Transverse colon (tissue), 4 donors: ENCODE measurements at regions not wholly inside any gene's neighbourhood (a gene's known extent, or its start where the extent isn't known, plus 50 kb on each side); places are given as distances from the start of the nearest gene placed in this dataset.
A peak's percentile ranks its signal among the peaks of the same experiment; 100 is the strongest.

Experiments used
- DNase-seq: peaks from one replicate; pipeline ENCODE4 v3.0.0-alpha.2; 2019
- H3K27ac ChIP-seq, 4 donors: fragments of 200-600 bp; sonication (generic); 2 replicates each; pipeline ENCODE4 v1.5.1; 2016 to 2018; ENCODE audit warnings: inconsistent platforms in 4 of 4
- H3K27me3 ChIP-seq: fragments of 200-600 bp; sonication (generic); 2 replicates; pipeline ENCODE4 v1.5.1; 2017; ENCODE audit warnings: inconsistent platforms
- H3K36me3 ChIP-seq, 4 donors: fragments of 200-600 bp; sonication (generic); 2 replicates each; pipeline ENCODE4 v1.5.1; 2017 to 2019; ENCODE audit warnings: inconsistent platforms in 4 of 4
- H3K4me1 ChIP-seq, 4 donors: fragments of 200-600 bp; sonication (generic); 2 replicates each; pipeline ENCODE4 v1.5.1; 2017 to 2020; ENCODE audit warnings: inconsistent platforms in 4 of 4
- H3K4me3 ChIP-seq, 4 donors: fragments of 200-600 bp; sonication (generic); 1 replicate in 1 of 4; 2 replicates in 3 of 4; pipeline versions ENCODE4 v1.5.1 to v1.6.1; 2017 to 2019; ENCODE audit warnings: inconsistent platforms in 4 of 4
- H3K9me3 ChIP-seq, 2 donors: fragments of 200-600 bp; sonication (generic); 2 replicates each; pipeline ENCODE4 v1.5.1; 2017 to 2019; ENCODE audit warnings: inconsistent platforms in 2 of 2
- EP300 ChIP-seq: sonication (generic); formaldehyde crosslinking; IDR thresholded peaks from one replicate; pipeline ENCODE4 v1.6.1; 2017; ENCODE audit warnings: antibody characterized with exemption, low read depth
- POLR2A ChIP-seq: fragments of 450-650 bp; IDR thresholded peaks from one replicate; pipeline ENCODE4 v1.6.1; 2016; ENCODE audit warnings: antibody characterized with exemption, mild to moderate bottlenecking, moderate library complexity
- POLR2AphosphoS5 ChIP-seq, 3 donors: sonication (generic); formaldehyde crosslinking; IDR thresholded peaks; one replicate each; pipeline ENCODE4 v1.6.1; 2016; ENCODE audit warnings: antibody characterized with exemption in 3 of 3
- WGBS, 2 donors: methylation state at CpG; one replicate each; pipeline ENCODE4 v1.1.5; 2018; ENCODE audit warnings: low coverage in 1 of 2; 5-methylcytosine and 5-hydroxymethylcytosine counted together
- in situ Hi-C, 4 donors: fragments of 200-750 bp; cut with MboI; loops; one replicate each; pipeline versions ENCODE4 v1.15.0 to v1.15.1; 2017; ENCODE audit warnings: low sequenced_read_pairs in 3 of 4, low pct_ligation_motif_present in 1 of 4, low pct_unique_long_range_greater_than_20kb in 1 of 4
- intact Hi-C: fragments of 100-400 bp; cut with DNase I; formaldehyde crosslinking; loops from one replicate; pipeline ENCODE4 v1.15.1; 2023; ENCODE audit warnings: low total_unique reads
- TF ChIP-seq, protein P1 (sequence below), 5 experiments: fragments of 200-600 bp in 3 of 5; fragments of 450-650 bp in 2 of 5; sonication (generic) in 3 of 5; IDR thresholded peaks; 1 replicate in 2 of 5; 2 replicates in 3 of 5; pipeline ENCODE4 v1.5.1; 2016 to 2017; ENCODE audit warnings: antibody characterized with exemption in 5 of 5, inconsistent platforms in 3 of 5, mild to moderate bottlenecking in 2 of 5, moderate library complexity in 1 of 5

DNA sequence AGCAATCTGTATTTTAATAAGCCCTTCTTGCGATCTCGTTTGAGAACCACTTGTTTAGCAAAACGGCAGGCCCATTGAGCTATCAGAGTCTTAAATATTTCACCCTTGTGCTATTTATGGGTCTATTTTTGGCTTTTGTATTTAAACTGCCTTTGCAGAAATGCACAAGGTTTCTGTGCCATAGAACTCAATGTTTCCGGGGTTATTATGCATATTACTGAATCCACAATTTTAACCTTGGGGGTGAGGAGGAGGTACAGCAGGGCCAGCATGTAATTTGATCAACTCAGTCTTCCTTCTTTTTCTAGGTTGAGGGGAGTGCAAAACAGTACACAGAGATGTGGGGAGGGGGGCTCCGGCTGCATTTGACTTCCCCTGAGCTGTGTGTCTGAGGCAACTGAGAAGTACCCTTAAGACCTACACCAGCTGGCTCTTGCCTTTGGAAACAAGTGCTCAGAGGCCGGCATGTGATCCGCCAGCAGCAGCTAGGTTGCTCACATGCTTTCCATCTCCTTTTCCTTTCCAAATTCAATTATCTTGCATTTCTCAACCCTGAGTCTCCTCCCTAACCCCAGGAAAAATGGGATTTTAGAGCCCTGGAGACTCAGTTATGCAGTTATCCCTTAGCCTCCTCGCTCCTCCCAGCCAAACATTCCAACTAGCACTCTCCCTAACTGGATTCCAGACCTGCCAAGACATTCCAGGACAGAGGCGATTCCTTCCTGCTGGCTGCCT is 103.0 kb downstream of the HNRNPLL start:
- intact Hi-C loops: no loop called here
- Histone ChIP-seq H3K27me3 (no peaks in the 10 kb centered on the region), H3K36me3 (no peaks in the 10 kb centered on the region), H3K27ac (peak overlapping the region in 3 of 4 donors; percentile 52 to 73 (median 58)), H3K4me3 (no peak overlapping the region), H3K9me3 (peaks cover 0 to 9% of the 10 kb centered on the region in 2 donors), H3K4me1 (peaks cover 0 to 19% (median 1%) of the 10 kb centered on the region in 4 donors)
- in situ Hi-C loops: loop anchor here in 2 of 4 donors (10.0 to 25.0 kb wide), 3 partner anchors 185 to 512 kb away; no protein-coding TSS in a partner anchor
- 66 to 92% methylated on average over 5 to 9 of the region's 9 CpGs for WGBS, 2 donors
- DNase-seq: no peak
- TF ChIP-seq EP300: no peak
- TF ChIP-seq POLR2AphosphoS5 (IDR thresholded peaks at IDR 0.05): no peak
- no peak for TF ChIP-seq POLR2A
- TF ChIP-seq, protein P1, sequence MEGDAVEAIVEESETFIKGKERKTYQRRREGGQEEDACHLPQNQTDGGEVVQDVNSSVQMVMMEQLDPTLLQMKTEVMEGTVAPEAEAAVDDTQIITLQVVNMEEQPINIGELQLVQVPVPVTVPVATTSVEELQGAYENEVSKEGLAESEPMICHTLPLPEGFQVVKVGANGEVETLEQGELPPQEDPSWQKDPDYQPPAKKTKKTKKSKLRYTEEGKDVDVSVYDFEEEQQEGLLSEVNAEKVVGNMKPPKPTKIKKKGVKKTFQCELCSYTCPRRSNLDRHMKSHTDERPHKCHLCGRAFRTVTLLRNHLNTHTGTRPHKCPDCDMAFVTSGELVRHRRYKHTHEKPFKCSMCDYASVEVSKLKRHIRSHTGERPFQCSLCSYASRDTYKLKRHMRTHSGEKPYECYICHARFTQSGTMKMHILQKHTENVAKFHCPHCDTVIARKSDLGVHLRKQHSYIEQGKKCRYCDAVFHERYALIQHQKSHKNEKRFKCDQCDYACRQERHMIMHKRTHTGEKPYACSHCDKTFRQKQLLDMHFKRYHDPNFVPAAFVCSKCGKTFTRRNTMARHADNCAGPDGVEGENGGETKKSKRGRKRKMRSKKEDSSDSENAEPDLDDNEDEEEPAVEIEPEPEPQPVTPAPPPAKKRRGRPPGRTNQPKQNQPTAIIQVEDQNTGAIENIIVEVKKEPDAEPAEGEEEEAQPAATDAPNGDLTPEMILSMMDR (IDR thresholded peaks at IDR 0.05): no peak

DNA sequence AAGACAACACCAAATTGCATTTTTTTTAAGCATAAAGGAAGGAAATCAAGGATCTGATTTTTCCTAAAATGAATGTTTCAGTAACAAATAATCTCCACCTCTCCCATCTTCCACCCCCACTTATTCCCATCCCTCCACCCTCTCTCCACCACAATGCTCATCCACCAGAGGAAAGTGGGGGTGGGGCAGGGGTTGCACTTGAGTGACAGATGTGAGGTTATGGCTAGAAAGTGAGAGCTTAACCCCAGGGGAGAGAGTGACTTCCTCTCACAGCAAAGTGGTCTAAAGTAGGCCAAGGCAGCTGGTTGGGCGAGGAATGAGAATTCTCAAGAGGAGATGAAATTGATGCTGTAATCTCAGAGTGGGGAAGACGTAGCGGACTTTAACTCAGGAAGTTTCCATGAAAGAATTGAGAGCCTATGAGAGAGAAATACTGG is 104.7 kb downstream of the HNRNPLL start:
- Histone ChIP-seq H3K9me3 (peaks cover 0 to 9% of the 10 kb centered on the region in 2 donors), H3K36me3 (no peaks in the 10 kb centered on the region), H3K4me3 (no peak overlapping the region), H3K4me1 (peaks cover 0 to 19% (median 1%) of the 10 kb centered on the region in 4 donors), H3K27me3 (no peaks in the 10 kb centered on the region), H3K27ac (no peak overlapping the region)
- intact Hi-C loops: no loop called here
- no peak for DNase-seq
- 75 to 81% methylated on average over 3 of the region's 3 CpGs for WGBS, 2 donors
- TF ChIP-seq POLR2AphosphoS5 (IDR thresholded peaks at IDR 0.05): no peak
- no peak for TF ChIP-seq POLR2A
- no peak for TF ChIP-seq EP300
- TF ChIP-seq, protein P1 (IDR thresholded peaks at IDR 0.05): no peak
- in situ Hi-C loops: no loop called here

DNA sequence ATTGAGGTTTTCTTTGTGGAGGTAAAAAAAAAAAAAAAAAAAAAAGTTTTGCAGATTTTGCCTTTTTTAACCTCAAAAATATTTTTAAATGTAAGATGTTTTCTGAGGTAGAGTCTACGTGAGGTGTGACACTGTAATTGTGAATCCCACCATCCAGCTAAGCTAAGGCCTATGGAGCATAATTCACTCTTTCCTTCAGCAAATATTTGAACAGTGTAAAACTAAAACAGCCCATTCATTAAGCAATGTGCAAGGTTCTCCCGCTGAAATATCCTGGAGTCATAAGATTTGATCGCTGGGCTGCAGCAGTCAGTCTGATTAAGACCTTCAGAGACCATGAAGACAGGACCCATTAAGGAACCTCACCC is 105.1 kb downstream of the HNRNPLL start:
- 42 to 62% methylated on average over 1 to 3 of the region's 3 CpGs for WGBS, 2 donors
- in situ Hi-C loops: no loop called here
- Histone ChIP-seq H3K4me3 (no peak overlapping the region), H3K9me3 (peaks cover 0 to 9% of the 10 kb centered on the region in 2 donors), H3K27ac (no peak overlapping the region), H3K4me1 (peaks cover 0 to 19% (median 1%) of the 10 kb centered on the region in 4 donors), H3K27me3 (no peaks in the 10 kb centered on the region), H3K36me3 (no peaks in the 10 kb centered on the region)
- intact Hi-C loops: no loop called here
- no peak for DNase-seq
- TF ChIP-seq POLR2AphosphoS5 (IDR thresholded peaks at IDR 0.05) (no peak), POLR2A (no peak), EP300 (no peak)
- TF ChIP-seq, protein P1 (IDR thresholded peaks at IDR 0.05): no peak

DNA sequence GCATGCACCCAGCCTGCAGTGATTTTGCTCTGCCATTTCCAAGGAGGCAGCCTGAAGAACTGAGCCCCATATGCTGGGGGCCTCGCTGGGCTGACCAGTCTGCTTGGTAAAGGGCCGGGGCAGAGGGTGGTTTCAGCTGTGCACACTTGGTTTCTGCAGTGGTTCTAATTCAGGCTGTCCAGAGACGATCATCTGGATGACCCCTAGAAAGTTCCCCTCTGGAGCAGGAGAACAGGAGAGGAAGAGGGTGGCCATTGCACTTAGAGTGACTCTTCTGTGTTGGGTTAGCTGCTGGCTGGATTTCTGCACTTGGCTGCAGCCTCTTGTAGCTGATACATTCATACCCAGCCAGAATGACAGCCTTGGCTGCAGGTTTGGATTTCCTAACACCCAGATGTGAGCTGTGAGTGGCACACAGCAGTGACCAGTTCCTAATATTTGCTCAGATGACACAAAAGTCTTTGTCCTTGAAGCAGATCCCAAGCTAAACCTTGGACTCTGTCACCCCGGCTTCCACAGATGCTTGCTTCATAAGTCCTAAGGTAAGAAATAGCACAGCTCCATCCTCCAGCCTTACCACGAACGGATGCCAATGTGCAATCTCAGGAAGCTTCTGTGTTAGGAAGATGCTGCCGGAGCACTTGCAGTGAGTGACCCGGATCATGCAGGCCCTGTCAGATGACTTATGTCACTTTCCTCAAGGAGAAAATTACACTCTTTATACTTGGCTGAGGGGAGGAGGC is 105.6 kb downstream of the HNRNPLL start:
- Histone ChIP-seq H3K9me3 (peaks cover 0 to 3% of the 10 kb centered on the region in 2 donors), H3K4me3 (no peak overlapping the region), H3K4me1 (peaks cover 0 to 19% (median 1%) of the 10 kb centered on the region in 4 donors), H3K36me3 (no peaks in the 10 kb centered on the region), H3K27ac (no peak overlapping the region), H3K27me3 (no peaks in the 10 kb centered on the region)
- intact Hi-C loops: no loop called here
- in situ Hi-C loops: no loop called here
- WGBS, 2 donors: 69 to 90% methylated on average over 2 to 8 of the region's 8 CpGs
- TF ChIP-seq, protein P1 (IDR thresholded peaks at IDR 0.05): no peak
- no peak for TF ChIP-seq EP300
- no peak for TF ChIP-seq POLR2A
- TF ChIP-seq POLR2AphosphoS5 (IDR thresholded peaks at IDR 0.05): no peak
- DNase-seq: no peak
